ENCODE measurements at regions not wholly inside any gene's neighbourhood (a gene's known extent, or its start where the extent isn't known, plus 50 kb on each side); places are given as distances from the start of the nearest gene placed in this dataset.
A peak's percentile ranks its signal among the peaks of the same experiment; 100 is the strongest.

DNA sequence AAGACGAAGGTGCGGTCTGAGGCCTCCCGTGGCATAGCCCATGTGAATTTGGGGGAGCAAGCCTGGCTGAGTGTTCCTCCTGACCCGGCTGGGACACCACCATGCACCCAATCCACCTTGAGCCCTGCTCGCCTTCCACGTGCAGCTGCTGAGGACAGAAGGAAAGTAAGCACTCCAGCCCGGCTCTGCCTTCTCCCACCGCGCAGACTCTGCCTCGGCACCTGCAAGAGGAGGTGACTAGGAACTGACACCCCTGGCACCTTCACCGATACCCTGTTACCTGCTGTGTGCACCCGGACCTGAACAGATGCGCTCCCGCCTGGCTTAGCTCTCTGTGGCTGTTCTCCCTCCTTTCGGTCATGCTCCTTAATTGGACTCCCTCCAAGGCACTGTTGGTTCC, 57.0 kb upstream of the OPN4 start:
- no peak overlapping the region for H3K4me2 ChIP-seq (ENCODE audit: low read length)
- H3K79me2 ChIP-seq (ENCODE audit: control insufficient read depth, insufficient read depth, low read length): no peaks in the 10 kb centered on the region
- H2BK5ac ChIP-seq (ENCODE audit: low read length): no peak overlapping the region
- no peak overlapping the region for H4K5ac ChIP-seq (ENCODE audit: low read length)
- H2BK120ac ChIP-seq (ENCODE audit: low read depth, low read length): no peak overlapping the region
- H2AK5ac ChIP-seq (ENCODE audit: low read length): no peak overlapping the region
- no peak overlapping the region for H3K18ac ChIP-seq (ENCODE audit: low read length)
- no peaks in the 10 kb centered on the region for H3K27me3 ChIP-seq (ENCODE audit: insufficient read depth, low read length, poor library complexity)
- H3K79me1 ChIP-seq (ENCODE audit: low read length): no peaks in the 10 kb centered on the region
- no peaks in the 10 kb centered on the region for H3K36me3 ChIP-seq (ENCODE audit: control insufficient read depth, insufficient read depth, low read length)
- no peak for DNase-seq
- no CpG with 5 or more reads among the region's 15 CpGs for WGBS (ENCODE audit: extremely low coverage, insufficient coverage, low lambda C conversion rate)
- H2BK15ac ChIP-seq (replicated peaks; ENCODE audit: low read depth): no peak overlapping the region
- no peak overlapping the region for H3K9ac ChIP-seq (ENCODE audit: low read length)
- no peak overlapping the region for H3K4ac ChIP-seq (ENCODE audit: low read depth, low read length)
- no peak overlapping the region for H3K27ac ChIP-seq (ENCODE audit: low read depth, low read length)
- H4K8ac ChIP-seq (ENCODE audit: low read depth, low read length): no peak overlapping the region
- H3K23ac ChIP-seq (ENCODE audit: low read length): no peak overlapping the region
- no peak overlapping the region for H3K4me3 ChIP-seq (ENCODE audit: low read length)
- peaks cover 2% of the 10 kb centered on the region for H3K4me1 ChIP-seq (ENCODE audit: control insufficient read depth, low read depth, low read length)
- no peak overlapping the region for H3K56ac ChIP-seq (ENCODE audit: low read length)

DNA sequence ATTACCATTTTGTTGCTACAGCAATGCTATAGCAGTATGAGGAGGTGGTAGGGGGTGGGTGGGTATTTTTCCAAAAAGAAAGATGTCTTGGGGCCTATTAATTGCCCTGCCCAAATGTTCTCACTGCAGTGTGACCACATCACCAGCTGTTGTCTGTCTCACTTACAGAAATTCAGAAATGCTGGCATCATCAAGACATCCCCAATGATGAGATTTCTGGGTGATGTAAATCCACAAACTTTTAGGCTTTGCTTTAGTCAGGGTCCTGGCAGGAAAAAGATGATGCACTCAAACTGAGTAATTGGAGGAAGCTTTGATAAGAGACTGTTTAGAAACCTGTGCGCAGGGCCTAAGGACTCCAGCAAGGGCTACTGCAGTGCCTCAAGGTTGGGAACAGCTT, 56.2 kb upstream of the OPN4 start:
- no peak overlapping the region for H2BK15ac ChIP-seq (replicated peaks; ENCODE audit: low read depth)
- H3K79me1 ChIP-seq (ENCODE audit: low read length): no peaks in the 10 kb centered on the region
- no peak for DNase-seq
- no peak overlapping the region for H4K8ac ChIP-seq (ENCODE audit: low read depth, low read length)
- H3K9ac ChIP-seq (ENCODE audit: low read length): no peak overlapping the region
- WGBS (ENCODE audit: extremely low coverage, insufficient coverage, low lambda C conversion rate): no CpG with 5 or more reads among the region's 1 CpG
- no peak overlapping the region for H3K18ac ChIP-seq (ENCODE audit: low read length)
- H3K4me2 ChIP-seq (ENCODE audit: low read length): no peak overlapping the region
- peaks cover 2% of the 10 kb centered on the region for H3K4me1 ChIP-seq (ENCODE audit: control insufficient read depth, low read depth, low read length)
- H3K4ac ChIP-seq (ENCODE audit: low read depth, low read length): no peak overlapping the region
- H3K79me2 ChIP-seq (ENCODE audit: control insufficient read depth, insufficient read depth, low read length): no peaks in the 10 kb centered on the region
- H3K36me3 ChIP-seq (ENCODE audit: control insufficient read depth, insufficient read depth, low read length): no peaks in the 10 kb centered on the region
- no peak overlapping the region for H3K4me3 ChIP-seq (ENCODE audit: low read length)
- no peak overlapping the region for H3K23ac ChIP-seq (ENCODE audit: low read length)
- no peaks in the 10 kb centered on the region for H3K27me3 ChIP-seq (ENCODE audit: insufficient read depth, low read length, poor library complexity)
- H2AK5ac ChIP-seq (ENCODE audit: low read length): no peak overlapping the region
- no peak overlapping the region for H2BK120ac ChIP-seq (ENCODE audit: low read depth, low read length)
- no peak overlapping the region for H4K5ac ChIP-seq (ENCODE audit: low read length)
- no peak overlapping the region for H3K27ac ChIP-seq (ENCODE audit: low read depth, low read length)
- no peak overlapping the region for H2BK5ac ChIP-seq (ENCODE audit: low read length)
- no peak overlapping the region for H3K56ac ChIP-seq (ENCODE audit: low read length)

DNA sequence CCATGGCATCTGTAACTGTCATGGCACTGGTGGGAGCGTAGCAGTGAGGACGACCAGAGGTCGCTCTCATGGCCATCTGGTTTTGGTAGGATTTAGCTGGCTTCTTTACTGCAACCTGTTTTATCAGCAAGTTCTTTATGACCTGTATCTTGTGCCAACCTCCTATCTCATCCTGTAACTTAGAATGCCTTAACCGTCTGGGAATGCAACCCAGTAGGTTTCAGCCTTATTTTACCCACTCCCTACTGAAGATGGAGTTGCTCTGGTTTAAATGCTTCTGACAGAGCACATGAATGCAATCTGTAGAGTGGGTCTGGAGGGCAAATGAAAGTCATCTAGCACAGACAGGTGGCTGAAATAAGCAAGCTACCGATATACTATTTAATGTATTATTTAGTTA, 55.3 kb upstream of the OPN4 start:
- Histone ChIP-seq H3K4me3 (ENCODE audit: low read length) (no peak overlapping the region), H2BK120ac (ENCODE audit: low read depth, low read length) (no peak overlapping the region), H3K9ac (ENCODE audit: low read length) (no peak overlapping the region), H3K56ac (ENCODE audit: low read length) (no peak overlapping the region), H3K18ac (ENCODE audit: low read length) (no peak overlapping the region), H3K4ac (ENCODE audit: low read depth, low read length) (no peak overlapping the region), H3K4me1 (ENCODE audit: control insufficient read depth, low read depth, low read length) (peaks cover 2% of the 10 kb centered on the region), H3K23ac (ENCODE audit: low read length) (no peak overlapping the region), H3K79me2 (ENCODE audit: control insufficient read depth, insufficient read depth, low read length) (no peaks in the 10 kb centered on the region), H4K8ac (ENCODE audit: low read depth, low read length) (no peak overlapping the region), H3K27ac (ENCODE audit: low read depth, low read length) (no peak overlapping the region), H3K36me3 (ENCODE audit: control insufficient read depth, insufficient read depth, low read length) (no peaks in the 10 kb centered on the region), H2AK5ac (ENCODE audit: low read length) (no peak overlapping the region), H3K4me2 (ENCODE audit: low read length) (no peak overlapping the region), H2BK15ac (replicated peaks; ENCODE audit: low read depth) (no peak overlapping the region), H3K27me3 (ENCODE audit: insufficient read depth, low read length, poor library complexity) (no peaks in the 10 kb centered on the region), H2BK5ac (ENCODE audit: low read length) (no peak overlapping the region), H3K79me1 (ENCODE audit: low read length) (no peaks in the 10 kb centered on the region), H4K5ac (ENCODE audit: low read length) (no peak overlapping the region)
- DNase-seq: no peak
- no CpG with 5 or more reads among the region's 5 CpGs for WGBS (ENCODE audit: extremely low coverage, insufficient coverage, low lambda C conversion rate)

DNA sequence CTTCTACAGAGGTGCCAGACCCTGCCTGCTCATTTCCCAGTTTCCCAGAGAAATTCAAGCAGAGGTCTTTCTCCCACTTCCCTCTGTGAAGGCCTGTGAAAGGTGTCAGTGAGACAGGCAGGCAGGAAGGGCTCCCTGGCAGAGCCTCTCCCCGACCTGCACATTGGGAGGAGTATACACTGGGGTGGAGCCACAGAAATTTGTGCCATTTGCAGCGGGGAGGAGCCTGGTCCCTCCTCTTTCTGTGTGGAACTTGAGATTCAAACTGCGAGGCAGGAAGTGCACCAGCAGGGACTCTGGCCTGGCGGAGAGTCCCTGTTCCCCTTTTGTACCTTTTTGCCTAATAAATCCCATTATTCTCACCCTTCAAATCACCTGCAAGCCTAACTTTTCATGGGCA, 54.6 kb upstream of the OPN4 start:
- H3K4me3 ChIP-seq (ENCODE audit: low read length): no peak overlapping the region
- peak overlapping the region; percentile 39 for H3K56ac ChIP-seq (ENCODE audit: low read length)
- no peak overlapping the region for H2AK5ac ChIP-seq (ENCODE audit: low read length)
- DNase-seq: peak; percentile 84
- H3K27me3 ChIP-seq (ENCODE audit: insufficient read depth, low read length, poor library complexity): no peaks in the 10 kb centered on the region
- H3K18ac ChIP-seq (ENCODE audit: low read length): no peak overlapping the region
- H3K27ac ChIP-seq (ENCODE audit: low read depth, low read length): no peak overlapping the region
- H3K79me1 ChIP-seq (ENCODE audit: low read length): no peaks in the 10 kb centered on the region
- no peak overlapping the region for H3K4ac ChIP-seq (ENCODE audit: low read depth, low read length)
- H3K4me2 ChIP-seq (ENCODE audit: low read length): no peak overlapping the region
- no peak overlapping the region for H4K5ac ChIP-seq (ENCODE audit: low read length)
- H3K4me1 ChIP-seq (ENCODE audit: control insufficient read depth, low read depth, low read length): peaks cover 2% of the 10 kb centered on the region
- H2BK15ac ChIP-seq (replicated peaks; ENCODE audit: low read depth): no peak overlapping the region
- no peaks in the 10 kb centered on the region for H3K36me3 ChIP-seq (ENCODE audit: control insufficient read depth, insufficient read depth, low read length)
- no peak overlapping the region for H2BK120ac ChIP-seq (ENCODE audit: low read depth, low read length)
- H2BK5ac ChIP-seq (ENCODE audit: low read length): no peak overlapping the region
- H4K8ac ChIP-seq (ENCODE audit: low read depth, low read length): no peak overlapping the region
- no peaks in the 10 kb centered on the region for H3K79me2 ChIP-seq (ENCODE audit: control insufficient read depth, insufficient read depth, low read length)
- WGBS (ENCODE audit: extremely low coverage, insufficient coverage, low lambda C conversion rate): no CpG with 5 or more reads among the region's 4 CpGs
- H3K9ac ChIP-seq (ENCODE audit: low read length): peak overlapping the region; percentile 12
- no peak overlapping the region for H3K23ac ChIP-seq (ENCODE audit: low read length)

DNA sequence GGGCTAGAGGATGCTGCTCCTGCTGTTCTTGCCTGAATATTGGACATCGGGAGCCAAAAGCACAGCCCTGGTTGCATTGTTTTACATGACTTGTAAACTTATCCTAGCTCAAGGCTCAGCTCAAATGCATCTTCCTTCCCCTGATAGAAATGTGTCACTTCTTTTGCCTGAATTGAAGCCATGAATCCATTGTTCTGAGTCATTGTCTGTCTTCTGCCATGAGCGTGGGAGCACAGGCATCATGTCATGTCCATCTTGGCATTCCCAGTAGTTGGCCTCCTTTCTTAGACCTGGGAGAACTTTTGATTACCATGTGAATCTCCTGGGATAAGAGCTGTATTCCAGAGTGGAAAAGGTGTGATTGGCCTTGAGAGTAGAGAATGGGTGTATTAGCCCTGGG, 54.1 kb upstream of the OPN4 start:
- WGBS (ENCODE audit: extremely low coverage, insufficient coverage, low lambda C conversion rate): no CpG with 5 or more reads among the region's 2 CpGs
- Histone ChIP-seq H4K5ac (ENCODE audit: low read length) (no peak overlapping the region), H3K4ac (ENCODE audit: low read depth, low read length) (no peak overlapping the region), H3K4me1 (ENCODE audit: control insufficient read depth, low read depth, low read length) (peaks cover 2% of the 10 kb centered on the region), H2BK120ac (ENCODE audit: low read depth, low read length) (no peak overlapping the region), H3K79me2 (ENCODE audit: control insufficient read depth, insufficient read depth, low read length) (no peaks in the 10 kb centered on the region), H3K27me3 (ENCODE audit: insufficient read depth, low read length, poor library complexity) (no peaks in the 10 kb centered on the region), H3K56ac (ENCODE audit: low read length) (no peak overlapping the region), H3K4me3 (ENCODE audit: low read length) (no peak overlapping the region), H3K23ac (ENCODE audit: low read length) (no peak overlapping the region), H3K9ac (ENCODE audit: low read length) (no peak overlapping the region), H3K4me2 (ENCODE audit: low read length) (no peak overlapping the region), H3K18ac (ENCODE audit: low read length) (no peak overlapping the region), H2BK15ac (replicated peaks; ENCODE audit: low read depth) (no peak overlapping the region), H2BK5ac (ENCODE audit: low read length) (no peak overlapping the region), H3K36me3 (ENCODE audit: control insufficient read depth, insufficient read depth, low read length) (no peaks in the 10 kb centered on the region), H4K8ac (ENCODE audit: low read depth, low read length) (no peak overlapping the region), H3K27ac (ENCODE audit: low read depth, low read length) (no peak overlapping the region), H3K79me1 (ENCODE audit: low read length) (no peaks in the 10 kb centered on the region), H2AK5ac (ENCODE audit: low read length) (no peak overlapping the region)
- DNase-seq: no peak

DNA sequence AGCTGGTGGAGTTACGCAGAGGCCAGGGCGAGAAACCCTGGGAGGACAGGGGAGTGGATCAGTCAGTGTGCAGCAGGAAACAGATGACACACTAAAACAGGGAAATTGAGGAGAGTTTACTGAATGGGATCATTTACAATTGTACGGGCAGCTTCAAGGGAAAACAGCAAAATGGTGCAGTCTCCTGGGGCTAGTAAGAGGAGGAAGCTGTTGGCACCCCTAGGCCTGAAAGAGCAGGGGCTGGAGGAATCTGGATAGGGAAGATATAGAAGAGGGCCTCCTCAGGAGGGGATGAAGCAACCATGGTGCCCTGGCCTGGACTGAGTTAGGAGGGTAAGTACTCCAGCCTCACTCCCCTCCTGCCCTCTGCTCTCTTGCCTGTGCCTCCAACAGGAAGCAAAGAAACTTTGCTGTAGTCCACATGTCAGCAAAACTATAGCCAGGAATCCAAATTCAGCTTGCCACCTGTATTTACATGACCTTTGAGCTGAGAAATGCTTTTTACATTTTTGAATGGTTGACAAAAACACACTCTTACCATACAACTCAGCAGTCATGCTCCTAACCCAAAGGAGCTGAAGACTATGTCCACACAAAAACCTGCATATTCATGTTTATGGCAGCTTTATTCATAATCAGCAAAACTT, 52.3 kb upstream of the OPN4 start:
- Histone ChIP-seq H3K56ac (ENCODE audit: low read length) (no peak overlapping the region), H3K79me2 (ENCODE audit: control insufficient read depth, insufficient read depth, low read length) (no peaks in the 10 kb centered on the region), H2BK120ac (ENCODE audit: low read depth, low read length) (no peak overlapping the region), H3K27me3 (ENCODE audit: insufficient read depth, low read length, poor library complexity) (no peaks in the 10 kb centered on the region), H2AK5ac (ENCODE audit: low read length) (no peak overlapping the region), H2BK5ac (ENCODE audit: low read length) (no peak overlapping the region), H3K18ac (ENCODE audit: low read length) (no peak overlapping the region), H4K5ac (ENCODE audit: low read length) (no peak overlapping the region), H3K4me3 (ENCODE audit: low read length) (no peak overlapping the region), H3K9ac (ENCODE audit: low read length) (no peak overlapping the region), H3K23ac (ENCODE audit: low read length) (no peak overlapping the region), H4K8ac (ENCODE audit: low read depth, low read length) (no peak overlapping the region), H3K79me1 (ENCODE audit: low read length) (no peaks in the 10 kb centered on the region), H3K4me1 (ENCODE audit: control insufficient read depth, low read depth, low read length) (peaks cover 2% of the 10 kb centered on the region), H3K27ac (ENCODE audit: low read depth, low read length) (no peak overlapping the region), H3K4ac (ENCODE audit: low read depth, low read length) (no peak overlapping the region), H2BK15ac (replicated peaks; ENCODE audit: low read depth) (no peak overlapping the region), H3K36me3 (ENCODE audit: control insufficient read depth, insufficient read depth, low read length) (no peaks in the 10 kb centered on the region), H3K4me2 (ENCODE audit: low read length) (no peak overlapping the region)
- WGBS (ENCODE audit: extremely low coverage, insufficient coverage, low lambda C conversion rate): no CpG with 5 or more reads among the region's 3 CpGs
- no peak for DNase-seq
